Right hindlimb (tissue), 1 donor: ENCODE measurements at regions not wholly inside any gene's neighbourhood (a gene's known extent, or its start where the extent isn't known, plus 50 kb on each side); places are given as distances from the start of the nearest gene placed in this dataset.

Experiments
- DNase-seq: peaks from one replicate; pipeline ENCODE4 v3.0.0-alpha.2; 2018

DNA sequence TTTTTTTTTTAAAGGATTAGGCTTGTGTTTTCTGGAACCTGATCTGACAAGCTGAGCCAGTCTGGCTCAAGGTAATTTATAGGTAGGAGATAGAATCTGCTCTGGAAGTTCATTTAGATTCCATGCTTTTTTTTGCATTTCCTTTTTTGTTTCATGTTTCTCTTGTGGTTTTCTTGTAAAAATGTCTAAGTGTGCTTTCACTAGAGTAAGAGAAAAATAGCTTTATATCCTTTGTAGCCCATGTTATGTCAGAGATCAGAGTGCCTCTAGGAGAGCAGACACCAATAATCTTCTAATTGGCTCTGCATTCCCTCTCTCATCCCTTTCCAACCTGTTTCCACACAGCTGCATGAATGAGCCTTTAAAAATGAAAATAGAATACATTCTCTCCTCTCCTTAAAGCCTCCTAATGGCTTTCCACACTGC, 389.8 kb upstream of the KCNMB2 start:
- DNase-seq = no peak

GRCh38 chr3:178147001-178147400, 389.2 kb upstream of the KCNMB2 start:
- DNase-seq = no peak

DNA sequence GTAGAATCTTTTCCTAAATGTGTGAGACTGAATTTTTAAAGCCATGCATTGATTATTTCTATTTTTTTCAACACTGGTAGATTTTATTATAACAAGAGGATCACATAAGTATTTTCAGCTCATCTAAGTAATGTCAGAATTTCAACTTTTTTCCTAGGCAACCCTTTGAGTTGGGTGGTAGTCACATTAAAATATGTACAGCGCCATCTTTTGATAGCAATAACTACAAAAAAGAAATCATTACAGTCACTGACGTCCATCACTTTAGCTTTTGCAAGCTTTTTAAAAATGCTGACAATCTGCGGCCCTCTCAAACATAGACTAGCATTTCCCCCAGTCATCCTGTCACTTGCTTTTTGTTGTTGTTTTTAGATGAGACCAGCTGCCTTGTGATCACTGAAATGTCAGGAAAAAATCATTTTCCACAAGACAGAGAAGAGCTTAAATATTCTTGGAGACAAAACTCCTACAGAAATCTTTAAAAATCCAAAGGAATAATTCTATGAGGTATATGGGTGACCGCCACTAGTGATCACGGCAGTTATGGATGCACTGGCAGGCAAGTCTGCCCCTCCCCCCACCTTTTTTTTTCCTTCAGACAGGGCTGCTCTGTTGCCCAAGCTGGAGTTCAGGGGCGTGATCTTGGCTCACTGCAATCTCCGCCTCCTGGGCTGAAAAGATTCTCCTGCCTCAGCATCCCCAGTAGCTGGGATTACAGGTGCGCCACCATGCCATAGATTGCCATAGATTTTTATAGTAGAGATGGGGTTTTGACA, 384.0 kb upstream of the KCNMB2 start:
- DNase-seq = no peak

- DNase-seq = no peak
Measured at GRCh38 chr3:178152988-178153387, 383.2 kb upstream of the KCNMB2 start.

- DNase-seq = no peak
Measured at GRCh38 chr3:178155521-178155920, 380.7 kb upstream of the KCNMB2 start.

DNA sequence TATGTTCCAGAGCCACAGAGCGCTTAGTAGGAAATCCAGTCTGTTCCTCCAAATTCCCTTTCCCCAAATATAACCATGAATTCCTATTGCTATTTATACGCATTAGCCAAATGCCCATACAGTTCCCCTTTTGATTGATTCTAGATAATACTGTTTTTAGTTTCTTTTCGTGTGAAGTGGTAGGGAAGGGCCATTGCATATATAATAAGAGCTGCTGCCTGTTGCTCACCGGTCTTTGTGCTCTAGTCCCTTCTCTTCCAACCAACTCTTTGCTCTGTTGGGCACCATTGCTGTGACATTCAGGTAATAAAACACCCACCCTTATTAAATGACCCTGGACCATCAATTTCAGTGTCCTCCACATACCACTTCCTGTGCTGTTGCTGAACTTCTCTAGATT, 379.9 kb upstream of the KCNMB2 start:
- DNase-seq = no peak

DNA sequence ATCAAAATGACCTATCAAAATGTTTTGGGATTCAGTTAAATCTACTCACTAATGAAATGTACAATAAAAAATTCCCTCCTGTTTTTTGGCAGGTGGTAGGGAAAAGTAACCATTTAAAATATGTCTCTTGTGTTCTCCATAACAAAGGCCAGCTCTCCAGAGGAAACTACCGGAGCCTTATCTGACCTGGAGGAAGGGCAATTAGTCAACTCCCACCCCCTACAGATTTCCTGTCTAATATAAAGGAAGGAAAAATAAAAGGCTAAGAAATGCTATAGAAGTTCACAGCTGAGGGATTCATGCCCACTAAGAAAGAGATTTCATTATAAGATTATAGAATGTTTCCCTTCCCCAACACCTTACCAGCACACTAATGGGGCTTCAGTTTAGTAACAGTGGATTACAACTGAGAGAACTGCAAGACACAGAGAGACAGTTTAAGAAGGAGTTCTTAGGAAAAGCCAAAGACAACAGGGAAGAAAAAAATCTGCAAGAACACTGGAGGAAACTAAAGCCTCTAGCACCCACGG, 376.5 kb upstream of the KCNMB2 start:
- no peak for DNase-seq

- DNase-seq = no peak
Measured at GRCh38 chr3:178169421-178169820, 366.8 kb upstream of the KCNMB2 start.

- DNase-seq = no peak
Measured at GRCh38 chr3:178170698-178171535, 365.3 kb upstream of the KCNMB2 start.

- DNase-seq = no peak
Measured at GRCh38 chr3:178172121-178172520, 364.1 kb upstream of the KCNMB2 start.

GRCh38 chr3:178174201-178174915, 361.9 kb upstream of the KCNMB2 start:
- DNase-seq = no peak

- DNase-seq = no peak
Measured at GRCh38 chr3:178181088-178181487, 355.1 kb upstream of the KCNMB2 start.

DNA sequence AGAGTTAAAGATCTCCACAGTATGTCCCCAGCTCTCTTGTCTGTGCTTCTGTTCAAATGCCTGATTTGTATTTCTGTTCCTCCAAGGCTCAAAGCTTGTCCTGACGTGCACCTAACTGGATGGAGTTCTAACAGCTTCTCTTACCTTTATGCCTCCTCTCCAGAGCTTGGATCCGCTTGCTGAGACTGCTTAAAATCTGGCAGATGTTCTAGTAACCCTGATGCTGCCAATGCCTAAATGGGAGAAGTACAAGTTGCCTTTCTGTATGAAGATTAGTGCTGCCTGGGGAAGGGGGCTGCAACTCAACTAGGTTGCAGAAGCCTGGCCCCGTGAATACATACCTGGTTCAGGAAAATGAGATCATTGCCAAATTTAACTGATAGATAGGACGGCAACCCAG, 354.5 kb upstream of the KCNMB2 start:
- no peak for DNase-seq

DNA sequence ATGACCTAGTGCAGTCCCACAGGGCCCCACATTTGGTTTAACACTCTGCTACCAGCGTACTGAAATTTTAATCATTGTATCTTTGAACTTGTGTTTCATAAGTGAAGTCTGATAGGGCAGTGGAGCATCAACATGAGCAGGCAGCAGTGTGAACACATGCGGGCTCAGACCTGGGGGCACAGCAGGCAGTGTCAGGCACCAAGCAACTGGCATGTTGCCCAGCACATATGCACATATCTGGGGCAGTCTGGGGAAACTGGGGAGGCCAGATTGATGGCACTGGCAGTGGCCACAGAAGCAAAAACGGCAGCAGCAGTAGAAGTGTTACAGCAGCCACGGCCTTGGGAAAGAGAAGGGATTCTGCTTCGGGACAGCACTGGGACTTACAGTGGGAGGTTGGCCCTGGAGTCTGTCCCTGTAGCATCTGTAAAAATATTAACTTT, 353.9 kb upstream of the KCNMB2 start:
- DNase-seq = peak; percentile 27

- DNase-seq = no peak
Measured at GRCh38 chr3:178184833-178185232, 351.4 kb upstream of the KCNMB2 start.

DNA sequence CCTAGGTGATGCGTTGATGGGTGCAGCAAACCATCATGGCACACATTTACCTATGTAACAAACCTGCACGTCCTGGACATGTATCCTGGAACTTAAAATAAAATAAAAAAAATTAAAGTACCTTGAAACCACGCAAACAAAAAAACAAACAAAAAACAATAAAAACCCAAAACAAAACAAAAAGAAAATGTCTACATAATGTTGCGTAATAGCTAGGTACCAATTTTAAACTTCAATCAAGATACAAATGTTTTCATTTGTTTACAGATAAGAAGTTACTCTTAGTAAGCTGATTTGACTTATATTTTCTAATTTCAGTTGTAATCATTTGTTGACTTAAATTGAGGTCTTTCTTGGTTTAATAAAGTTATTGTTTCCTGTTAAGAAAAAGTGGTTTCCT, 349.6 kb upstream of the KCNMB2 start:
- no peak for DNase-seq

DNA sequence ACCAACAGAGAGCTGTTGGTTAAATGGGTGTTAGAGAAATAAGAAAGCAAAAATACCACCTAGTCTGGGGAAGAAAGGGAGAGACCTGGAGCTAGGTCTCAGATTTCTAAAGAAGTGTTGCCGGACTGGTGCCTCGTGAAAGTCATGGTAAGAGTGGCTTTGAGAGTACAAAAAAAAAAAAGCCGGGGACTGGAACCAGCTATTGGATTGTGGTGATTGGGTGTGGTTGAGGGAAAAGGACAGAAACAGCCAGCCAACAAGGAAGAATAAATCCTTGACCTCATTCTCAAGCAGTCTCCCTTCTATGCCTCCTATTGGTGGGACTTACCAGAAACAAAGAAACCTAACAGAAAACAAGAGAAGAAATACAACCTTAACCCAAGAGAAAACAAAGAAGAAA, 346.4 kb upstream of the KCNMB2 start:
- no peak for DNase-seq

GRCh38 chr3:178193846-178194245, 342.4 kb upstream of the KCNMB2 start:
- no peak for DNase-seq

DNA sequence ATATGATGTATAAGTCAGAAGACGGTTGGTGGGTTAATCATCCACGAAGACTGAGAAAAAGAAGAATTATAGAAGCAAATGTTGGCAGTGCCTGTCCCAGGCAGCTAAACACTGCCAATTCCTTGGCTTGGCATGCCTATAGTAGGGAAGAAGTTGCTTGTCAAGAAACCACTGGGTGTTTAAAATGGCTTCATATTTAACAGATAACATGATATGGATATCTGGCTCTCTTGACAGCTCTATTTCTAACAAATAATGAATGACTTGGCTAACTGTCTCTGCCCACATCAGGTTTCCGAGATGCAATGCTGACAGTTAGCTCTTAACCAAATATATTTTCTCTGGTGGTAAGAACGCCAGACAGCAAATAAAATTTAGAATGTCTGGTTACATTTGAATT, 341.7 kb upstream of the KCNMB2 start:
- no peak for DNase-seq

GRCh38 chr3:178195824-178196223, 340.4 kb upstream of the KCNMB2 start:
- DNase-seq = no peak

DNA sequence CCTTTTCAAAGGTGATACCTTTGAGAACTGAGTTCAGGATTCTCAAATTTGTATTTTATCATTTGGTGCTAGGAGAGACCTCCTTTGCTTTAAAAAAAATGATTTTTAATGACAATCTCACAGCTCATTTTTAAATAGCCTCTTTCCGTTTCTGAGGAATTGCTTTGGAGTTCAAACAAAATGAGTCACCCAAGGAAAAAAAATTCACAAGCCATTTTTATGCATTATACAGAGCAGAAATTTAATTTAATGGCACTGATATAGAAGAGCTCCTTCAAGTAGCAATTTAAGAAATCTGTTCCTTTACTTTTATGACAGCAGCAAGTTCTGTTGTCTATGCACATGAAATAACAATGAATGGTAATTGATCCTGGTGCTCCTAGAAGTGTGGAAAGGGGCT, 337.9 kb upstream of the KCNMB2 start:
- no peak for DNase-seq

DNA sequence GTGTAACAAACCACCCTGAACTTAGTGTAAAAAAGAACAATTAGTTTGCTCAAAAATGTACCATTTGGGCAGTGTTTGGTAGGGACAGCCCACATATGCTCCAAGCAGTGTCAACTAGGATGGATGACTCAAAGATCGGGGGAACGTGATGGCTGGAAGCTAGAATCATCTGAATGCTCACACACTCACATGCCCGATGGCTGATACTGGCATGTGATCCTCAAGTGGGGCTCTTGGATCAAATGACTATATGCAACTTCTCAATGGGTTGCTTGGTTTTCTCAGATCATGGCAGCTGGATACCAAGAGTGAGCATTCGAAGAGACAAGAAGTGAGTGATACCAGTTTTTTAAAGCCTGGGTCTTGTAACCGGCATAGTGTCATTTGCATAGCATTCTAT, 335.9 kb upstream of the KCNMB2 start:
- DNase-seq = no peak

GRCh38 chr3:178201714-178202113, 334.5 kb upstream of the KCNMB2 start:
- no peak for DNase-seq
